Activated T-helper 1 cell treated with anti-CD3 and anti-CD28 coated beads, Interleukin-12 subunit alpha, Interleukin-12 subunit beta, Interleukin-2, Interleukin-4 antibody, amounts not matched to agents 30 ng/mL and 10 ng/mL and 1 ng/mL, durations not matched to agents 14 hours and 24 hours and 36 hours (primary cell): ENCODE measurements at regions not wholly inside any gene's neighbourhood (a gene's known extent, or its start where the extent isn't known, plus 50 kb on each side); places are given as distances from the start of the nearest gene placed in this dataset.

ENCODE experiments used
- DNase-seq: peaks from one replicate; pipeline ENCODE4 v3.0.0; 2021; ENCODE audit warnings: low spot score
- H3K27ac Mint-ChIP-seq: one replicate; pipeline ENCODE4 v1.8.0; 2021; ENCODE audit warnings: mild to moderate bottlenecking, mixed read lengths
- H3K27me3 Mint-ChIP-seq: one replicate; pipeline ENCODE4 v1.8.0; 2022; ENCODE audit warnings: mild to moderate bottlenecking, moderate library complexity, mixed read lengths; ENCODE audit not compliant: insufficient read depth
- H3K36me3 Mint-ChIP-seq: one replicate; pipeline ENCODE4 v1.8.0; 2021; ENCODE audit warnings: low read depth, mixed read lengths
- H3K4me1 Mint-ChIP-seq: one replicate; pipeline ENCODE4 v1.8.0; 2021; ENCODE audit warnings: low read depth, mixed read lengths
- H3K4me3 Mint-ChIP-seq: one replicate; pipeline ENCODE4 v1.8.0; 2021; ENCODE audit warnings: mild to moderate bottlenecking, moderate library complexity, mixed read lengths
- H3K9me3 Mint-ChIP-seq: one replicate; pipeline ENCODE4 v1.8.0; 2021; ENCODE audit warnings: mixed read lengths
- intact Hi-C: fragments of 100-400 bp; cut with micrococcal nuclease; formaldehyde crosslinking; loops from one replicate; pipeline ENCODE4 v1.15.1; 2024

DNA sequence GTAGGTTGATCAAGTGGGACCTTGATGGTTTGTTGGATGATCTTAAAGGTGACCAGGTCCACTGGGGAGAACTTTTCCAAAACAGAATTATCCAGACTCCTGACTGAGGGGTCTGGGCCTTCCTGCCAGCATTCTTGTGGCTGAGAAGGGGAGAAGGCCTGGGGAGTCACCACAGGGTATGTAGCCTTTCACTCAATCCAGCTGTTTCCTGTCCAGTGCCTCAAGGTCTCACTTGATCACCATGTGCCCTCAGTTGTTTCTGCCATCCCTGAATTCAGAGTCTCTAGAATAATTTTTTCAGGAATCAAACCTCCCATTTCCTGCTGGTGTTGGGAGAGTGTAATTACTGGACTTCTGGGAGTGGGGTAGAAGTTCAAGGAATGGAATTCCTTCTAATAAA lies 54.4 kb upstream of the TANC1 start:
- no peaks in the 10 kb centered on the region for H3K9me3 Mint-ChIP-seq
- no peak overlapping the region for H3K27ac Mint-ChIP-seq
- peaks cover 4% of the 10 kb centered on the region for H3K27me3 Mint-ChIP-seq
- no peaks in the 10 kb centered on the region for H3K36me3 Mint-ChIP-seq
- intact Hi-C loops, result no loop called here
- no peak for DNase-seq
- H3K4me1 Mint-ChIP-seq, result no peaks in the 10 kb centered on the region
- no peak overlapping the region for H3K4me3 Mint-ChIP-seq

- H3K4me1 Mint-ChIP-seq, result no peaks in the 10 kb centered on the region
Observed at GRCh38 chr2:158914731-158915130, 53.7 kb upstream of the TANC1 start.

DNA sequence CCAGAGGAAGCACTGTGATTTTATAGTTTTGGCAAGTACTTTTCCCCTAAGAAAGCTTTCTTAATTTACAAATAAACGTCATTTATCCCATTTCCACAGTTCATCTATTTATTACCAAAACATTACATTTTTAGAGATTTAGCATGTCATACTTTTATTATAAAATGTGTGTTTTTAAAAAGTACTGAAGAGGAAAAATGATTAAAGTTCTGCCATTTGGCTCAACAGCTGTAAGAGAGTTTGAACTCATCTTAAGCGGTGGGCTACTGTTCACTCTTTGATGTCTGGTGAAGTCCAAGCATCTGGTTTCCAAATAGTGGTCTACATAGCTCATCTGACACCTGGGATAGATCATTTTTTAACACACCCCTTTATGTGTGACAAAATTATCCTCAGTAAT lies 51.3 kb upstream of the TANC1 start:
- Mint-ChIP-seq H3K36me3 (no peaks in the 10 kb centered on the region), H3K27ac (no peak overlapping the region)

More at GRCh38 chr2:158914731-158915130, 53.7 kb upstream of the TANC1 start:
- Mint-ChIP-seq H3K36me3 (no peaks in the 10 kb centered on the region), H3K4me3 (no peak overlapping the region), H3K9me3 (no peaks in the 10 kb centered on the region), H3K27ac (no peak overlapping the region), H3K27me3 (peaks cover 4% of the 10 kb centered on the region)
- intact Hi-C loops, result no loop called here
- DNase-seq, result no peak

GRCh38 chr2:158918452-158918851 lies 50.0 kb upstream of the TANC1 start:
- DNase-seq, result no peak
- Mint-ChIP-seq H3K9me3 (no peaks in the 10 kb centered on the region), H3K27me3 (peaks cover 3% of the 10 kb centered on the region), H3K4me3 (no peak overlapping the region), H3K36me3 (no peaks in the 10 kb centered on the region), H3K4me1 (no peaks in the 10 kb centered on the region), H3K27ac (no peak overlapping the region)
- intact Hi-C loops, result no loop called here

More for the DNA sequence above, 51.3 kb upstream of the TANC1 start:
- no peaks in the 10 kb centered on the region for H3K9me3 Mint-ChIP-seq
- peaks cover 3% of the 10 kb centered on the region for H3K27me3 Mint-ChIP-seq
- no peak overlapping the region for H3K4me3 Mint-ChIP-seq
- H3K4me1 Mint-ChIP-seq, result no peaks in the 10 kb centered on the region
- intact Hi-C loops, result no loop called here
- no peak for DNase-seq
